ENCODE measurements at regions not wholly inside any gene's neighbourhood (a gene's known extent, or its start where the extent isn't known, plus 50 kb on each side); places are given as distances from the start of the nearest gene placed in this dataset.

GRCh38 chr20:12773936-12774335, 234.8 kb upstream of the SPTLC3 start:
- Histone ChIP-seq H3K4me3 (no peak overlapping the region), H3K27ac (no peak overlapping the region), H3K4me1 (replicated peaks in 1 of 2) (peaks cover 5 to 9% of the 10 kb centered on the region in 2 donors)
- in situ Hi-C loops (cut with MboI; ENCODE audit: low pct_unique_long_range_greater_than_20kb in 2 of 9, low sequenced_read_pairs in 9 of 9, unreplicated experiment in 9 of 9): no loop called here
- WGBS, 10 experiments: 0 to 94% (median 71%) methylated on average over 2 of the region's 2 CpGs; no CpG with 5 or more reads in 2 of the 10 experiments
- peak in 3 of 8 experiments; percentile 35 to 76 (median 62) for ATAC-seq (replicated peaks in 6 of 8)

- in situ Hi-C loops (cut with MboI; ENCODE audit: low pct_unique_long_range_greater_than_20kb in 2 of 9, low sequenced_read_pairs in 9 of 9, unreplicated experiment in 9 of 9): no loop called here
- peak in 4 of 8 experiments; percentile 21 to 57 (median 30) for ATAC-seq (replicated peaks in 6 of 8)
- no peak overlapping the region for H3K4me3 ChIP-seq
- WGBS, 10 experiments: 7 to 87% (median 60%) methylated on average over 2 to 5 of the region's 5 CpGs; no CpG with 5 or more reads in 1 of the 10 experiments
- H3K27ac ChIP-seq: no peak overlapping the region
- H3K4me1 ChIP-seq (replicated peaks in 1 of 2): peaks cover 5 to 9% of the 10 kb centered on the region in 2 donors
These were observed 233.7 kb upstream of the SPTLC3 start for GRCh38 chr20:12775041-12775440.

GRCh38 chr20:12777016-12777415, 231.8 kb upstream of the SPTLC3 start:
- in situ Hi-C loops (cut with MboI; ENCODE audit: low pct_unique_long_range_greater_than_20kb in 2 of 9, low sequenced_read_pairs in 9 of 9, unreplicated experiment in 9 of 9): no loop called here
- ATAC-seq (replicated peaks in 6 of 8): no peak
- Histone ChIP-seq H3K4me1 (replicated peaks in 1 of 2) (peaks cover 5 to 9% of the 10 kb centered on the region in 2 donors), H3K27ac (no peak overlapping the region), H3K4me3 (no peak overlapping the region)
- WGBS, 10 experiments: 13 to 100% (median 87%) methylated on average over 1 to 5 of the region's 5 CpGs

- WGBS, 10 experiments: 0 to 98% (median 83%) methylated on average over 2 to 5 of the region's 5 CpGs
- Histone ChIP-seq H3K4me3 (no peak overlapping the region), H3K27ac (no peak overlapping the region), H3K4me1 (replicated peaks in 1 of 2) (peaks cover 18 to 24% of the 10 kb centered on the region in 2 donors)
- no peak for ATAC-seq (replicated peaks in 6 of 8)
- in situ Hi-C loops (cut with MboI; ENCODE audit: low pct_unique_long_range_greater_than_20kb in 2 of 9, low sequenced_read_pairs in 9 of 9, unreplicated experiment in 9 of 9): no loop called here
These were observed 222.5 kb upstream of the SPTLC3 start for GRCh38 chr20:12786276-12786675.

GRCh38 chr20:12788632-12789299, 220.0 kb upstream of the SPTLC3 start:
- no peak overlapping the region for H3K4me3 ChIP-seq
- in situ Hi-C loops (cut with MboI; ENCODE audit: low pct_unique_long_range_greater_than_20kb in 2 of 9, low sequenced_read_pairs in 9 of 9, unreplicated experiment in 9 of 9): no loop called here
- ATAC-seq (replicated peaks in 6 of 8): peak in 5 of 8 experiments; percentile 47 to 89 (median 75)
- WGBS, 10 experiments: 0 to 80% (median 58%) methylated on average over 2 to 8 of the region's 8 CpGs
- no peak overlapping the region for H3K27ac ChIP-seq
- peaks cover 20 to 24% of the 10 kb centered on the region in 2 donors for H3K4me1 ChIP-seq (replicated peaks in 1 of 2)

- WGBS, 10 experiments: 17 to 50% (median 43%) methylated on average over 1 of the region's 1 CpG; no CpG with 5 or more reads in 7 of the 10 experiments
These were observed 217.9 kb upstream of the SPTLC3 start for GRCh38 chr20:12790859-12791258.

GRCh38 chr20:12798286-12798685, 210.5 kb upstream of the SPTLC3 start:
- in situ Hi-C loops (cut with MboI; ENCODE audit: low pct_unique_long_range_greater_than_20kb in 2 of 9, low sequenced_read_pairs in 9 of 9, unreplicated experiment in 9 of 9): no loop called here
- 0 to 100% (median 72%) methylated on average over 1 to 3 of the region's 4 CpGs; no CpG with 5 or more reads in 2 of the 10 experiments for WGBS, 10 experiments
- ATAC-seq (replicated peaks in 6 of 8): no peak

More at GRCh38 chr20:12790859-12791258, 217.9 kb upstream of the SPTLC3 start:
- Histone ChIP-seq H3K4me3 (no peak overlapping the region), H3K4me1 (replicated peaks in 1 of 2) (peaks cover 20 to 24% of the 10 kb centered on the region in 2 donors), H3K27ac (no peak overlapping the region)
- in situ Hi-C loops (cut with MboI; ENCODE audit: low pct_unique_long_range_greater_than_20kb in 2 of 9, low sequenced_read_pairs in 9 of 9, unreplicated experiment in 9 of 9): no loop called here
- ATAC-seq (replicated peaks in 6 of 8): peak in 1 of 8 experiments; percentile 29

GRCh38 chr20:12808006-12808567, 200.7 kb upstream of the SPTLC3 start:
- in situ Hi-C loops (cut with MboI; ENCODE audit: low pct_unique_long_range_greater_than_20kb in 2 of 9, low sequenced_read_pairs in 9 of 9, unreplicated experiment in 9 of 9): no loop called here
- WGBS, 10 experiments: 11 to 100% (median 100%) methylated on average over 1 to 2 of the region's 2 CpGs; no CpG with 5 or more reads in 1 of the 10 experiments
- no peak for ATAC-seq (replicated peaks in 6 of 8)
- H3K27ac ChIP-seq: no peak overlapping the region
- H3K4me3 ChIP-seq: no peak overlapping the region
- no peaks in the 10 kb centered on the region for H3K4me1 ChIP-seq (replicated peaks in 1 of 2)

More at GRCh38 chr20:12798286-12798685, 210.5 kb upstream of the SPTLC3 start:
- Histone ChIP-seq H3K4me1 (replicated peaks in 1 of 2) (no peaks in the 10 kb centered on the region), H3K4me3 (no peak overlapping the region), H3K27ac (no peak overlapping the region)

GRCh38 chr20:12815231-12815768, 193.5 kb upstream of the SPTLC3 start:
- in situ Hi-C loops (cut with MboI; ENCODE audit: low pct_unique_long_range_greater_than_20kb in 2 of 9, low sequenced_read_pairs in 9 of 9, unreplicated experiment in 9 of 9): no loop called here
- no peak overlapping the region for H3K27ac ChIP-seq
- WGBS, 10 experiments: 0 to 100% (median 22%) methylated on average over 1 to 2 of the region's 2 CpGs; no CpG with 5 or more reads in 2 of the 10 experiments
- ATAC-seq (replicated peaks in 6 of 8): no peak
- H3K4me1 ChIP-seq (replicated peaks in 1 of 2): peaks cover 3% of the 10 kb centered on the region in 2 donors
- no peak overlapping the region for H3K4me3 ChIP-seq

GRCh38 chr20:12815778-12816408, 192.9 kb upstream of the SPTLC3 start:
- no peak overlapping the region for H3K4me3 ChIP-seq
- no peak overlapping the region for H3K27ac ChIP-seq
- peaks cover 3% of the 10 kb centered on the region in 2 donors for H3K4me1 ChIP-seq (replicated peaks in 1 of 2)
- WGBS, 10 experiments: 0 to 100% (median 74%) methylated on average over 1 to 3 of the region's 3 CpGs
- in situ Hi-C loops (cut with MboI; ENCODE audit: low pct_unique_long_range_greater_than_20kb in 2 of 9, low sequenced_read_pairs in 9 of 9, unreplicated experiment in 9 of 9): no loop called here
- no peak for ATAC-seq (replicated peaks in 6 of 8)

GRCh38 chr20:12821249-12821648, 187.5 kb upstream of the SPTLC3 start:
- 3 to 100% (median 80%) methylated on average over 1 to 3 of the region's 3 CpGs; no CpG with 5 or more reads in 3 of the 10 experiments for WGBS, 10 experiments
- no peak overlapping the region for H3K27ac ChIP-seq
- no peak overlapping the region for H3K4me3 ChIP-seq
- peaks cover 0 to 3% of the 10 kb centered on the region in 2 donors for H3K4me1 ChIP-seq (replicated peaks in 1 of 2)
- no peak for ATAC-seq (replicated peaks in 6 of 8)
- in situ Hi-C loops (cut with MboI; ENCODE audit: low pct_unique_long_range_greater_than_20kb in 2 of 9, low sequenced_read_pairs in 9 of 9, unreplicated experiment in 9 of 9): no loop called here

- Histone ChIP-seq H3K27ac (no peak overlapping the region), H3K4me3 (no peak overlapping the region), H3K4me1 (replicated peaks in 1 of 2) (peaks cover 10 to 14% of the 10 kb centered on the region in 2 donors)
- in situ Hi-C loops (cut with MboI; ENCODE audit: low pct_unique_long_range_greater_than_20kb in 2 of 9, low sequenced_read_pairs in 9 of 9, unreplicated experiment in 9 of 9): no loop called here
- WGBS, 10 experiments: 0 to 100% (median 54%) methylated on average over 1 to 3 of the region's 3 CpGs; no CpG with 5 or more reads in 2 of the 10 experiments
- peak in 1 of 8 experiments; percentile 63 for ATAC-seq (replicated peaks in 6 of 8)
These were observed 185.0 kb upstream of the SPTLC3 start for GRCh38 chr20:12823734-12824133.
